Stimulated activated naive CD4-positive, alpha-beta T cell (primary cell): ENCODE measurements at regions not wholly inside any gene's neighbourhood (a gene's known extent, or its start where the extent isn't known, plus 50 kb on each side); places are given as distances from the start of the nearest gene placed in this dataset.
"Not testable (repeated sequence)": the region's sequence is repeated elsewhere in the genome, so short reads cannot be mapped to it uniquely, and the experiment has no call there.

Experiments
- DNase-seq, 6 experiments: peaks; one replicate each; lab custom pipeline; 2025; lab: John Stamatoyannopoulos, UW

GRCh38 chr12:83470749-83471148 lies 784.0 kb downstream of the TMTC2 start:
- no peak for DNase-seq

GRCh38 chr12:83468988-83469908 lies 782.5 kb downstream of the TMTC2 start:
- no peak for DNase-seq

DNA sequence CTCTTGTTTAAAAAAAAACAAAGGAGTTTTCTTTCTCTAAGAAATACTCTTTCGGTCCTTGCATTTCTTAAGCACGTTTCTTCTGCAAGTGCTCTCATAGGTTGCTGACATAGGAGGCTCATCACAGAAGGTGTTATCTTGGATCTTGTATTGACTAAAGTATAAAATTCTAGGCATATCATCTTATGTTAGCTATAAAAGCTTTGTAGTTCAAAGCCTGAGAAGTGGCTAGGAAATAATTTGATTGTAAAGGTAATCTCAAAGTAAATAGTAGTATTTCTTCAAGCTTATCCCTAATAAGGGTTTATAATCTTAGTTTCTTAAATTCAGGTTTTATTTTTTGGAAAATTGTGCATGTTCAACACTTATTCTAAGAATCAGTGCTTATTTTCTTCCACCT lies 778.9 kb downstream of the TMTC2 start:
- no peak for DNase-seq

DNA sequence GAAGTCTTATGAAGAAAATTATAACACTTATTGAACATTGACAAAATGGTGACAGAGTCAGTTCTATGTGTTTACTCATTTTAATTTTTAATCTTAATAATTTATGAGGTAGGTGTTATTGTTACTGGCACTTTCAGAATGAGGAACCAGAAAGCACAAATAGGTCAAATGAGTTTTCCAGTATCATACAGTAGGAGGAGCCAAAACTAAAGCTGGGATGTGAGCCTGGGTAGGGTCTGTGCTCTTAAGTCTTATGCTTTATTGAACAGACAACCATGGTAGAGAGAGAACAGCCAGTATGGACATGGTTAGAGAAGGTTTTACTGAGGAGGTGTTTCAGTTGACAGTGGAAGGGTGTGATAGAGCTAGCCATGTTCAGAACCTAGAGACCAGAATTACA lies 775.7 kb downstream of the TMTC2 start:
- no peak for DNase-seq

DNA sequence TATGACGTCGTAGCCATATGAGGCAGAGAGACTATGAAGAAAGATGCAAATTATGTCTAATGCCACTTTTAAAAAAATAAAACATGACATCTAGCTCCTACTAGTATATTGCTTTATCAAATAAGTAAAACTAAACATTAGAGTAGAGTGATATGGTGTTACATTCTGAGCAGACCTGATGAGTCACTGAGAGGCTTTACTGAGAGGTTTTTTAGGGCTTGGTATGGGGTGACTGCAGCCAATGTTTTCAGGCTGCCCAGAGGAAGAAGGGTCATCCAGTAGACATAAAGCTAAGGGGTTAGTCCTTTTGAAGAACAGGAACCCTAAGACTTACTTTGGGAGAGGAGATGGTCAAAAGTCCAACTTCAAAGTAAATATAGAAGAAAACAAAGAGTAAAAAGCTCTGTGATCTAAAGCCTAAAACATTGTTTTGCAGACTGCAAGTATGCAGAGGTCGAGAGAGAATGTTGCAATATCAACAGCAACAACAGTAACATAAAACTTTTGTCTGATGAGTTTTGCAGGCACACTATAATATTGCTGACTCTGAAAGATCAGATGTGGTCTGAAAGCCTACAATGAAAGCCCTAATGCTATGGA lies 774.7 kb downstream of the TMTC2 start:
- no peak for DNase-seq

GRCh38 chr12:83451189-83451588 lies 764.5 kb downstream of the TMTC2 start:
- no peak for DNase-seq

DNA sequence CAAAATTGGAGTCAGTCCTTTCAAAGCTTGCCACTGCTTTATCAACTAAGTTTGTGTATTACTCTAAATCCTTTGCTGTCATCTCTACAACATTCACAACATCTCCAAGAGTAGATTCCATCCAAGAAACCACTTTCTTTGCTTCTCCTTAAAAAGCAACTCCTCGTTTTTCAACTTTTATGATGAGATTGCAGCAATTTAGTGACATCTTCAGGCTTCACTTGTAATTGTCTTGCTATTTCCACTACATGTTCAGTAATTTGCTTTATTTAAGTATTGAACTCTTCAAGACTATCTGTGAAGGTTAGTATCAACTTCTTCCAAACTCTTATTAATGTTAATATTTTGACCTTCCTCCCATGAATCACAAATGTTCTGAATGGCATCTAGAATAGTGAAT lies 747.9 kb downstream of the TMTC2 start:
- DNase-seq, result no peak

GRCh38 chr12:83432176-83432719 lies 745.5 kb downstream of the TMTC2 start:
- DNase-seq, result no peak

DNA sequence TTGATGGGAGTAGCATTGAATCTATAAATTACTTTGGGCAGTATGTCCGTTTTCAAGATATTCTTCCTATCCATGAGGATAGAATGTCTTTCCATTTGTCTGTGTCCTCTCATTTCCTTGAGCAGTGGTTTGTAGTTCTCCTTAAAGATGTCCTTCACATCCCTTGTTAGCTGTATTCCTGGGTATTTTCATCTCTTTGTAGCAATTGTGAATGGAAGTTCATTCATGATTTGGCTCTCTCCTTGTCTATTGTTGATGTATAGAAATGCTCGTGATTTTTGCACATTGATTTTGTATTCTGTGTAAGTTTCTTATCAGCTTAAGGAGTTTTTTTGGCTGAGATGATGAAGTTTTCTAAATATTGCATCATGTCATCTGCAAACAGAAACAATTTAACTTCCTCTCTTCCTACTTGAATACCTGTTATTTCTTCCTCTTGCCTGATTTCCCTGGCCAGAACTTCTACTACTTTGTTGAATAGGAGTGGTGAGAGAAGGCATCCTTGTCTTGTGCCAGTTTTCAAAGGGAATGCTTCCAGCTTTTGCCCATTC lies 741.0 kb downstream of the TMTC2 start:
- DNase-seq, result not testable (repeated sequence)

DNA sequence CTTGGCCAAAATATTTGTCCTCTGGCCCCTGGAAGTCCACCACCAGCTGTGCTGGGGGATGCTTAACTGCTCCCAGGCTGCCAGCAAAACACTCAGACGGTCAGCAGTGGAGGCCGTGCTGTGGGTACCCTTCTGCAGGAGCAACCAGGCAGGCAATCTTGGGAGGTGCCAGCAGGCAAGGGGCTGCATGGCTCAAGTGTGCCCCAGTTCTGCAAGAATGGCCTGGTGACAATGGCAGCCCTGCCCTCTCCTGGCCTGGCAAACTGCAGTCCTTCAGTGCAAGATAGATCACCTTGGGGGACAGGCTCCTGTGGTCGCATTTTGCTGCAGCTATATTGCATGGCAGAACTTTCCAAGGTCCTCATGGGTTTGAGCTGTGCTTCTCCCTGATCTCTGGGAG lies 728.3 kb downstream of the TMTC2 start:
- no peak for DNase-seq

DNA sequence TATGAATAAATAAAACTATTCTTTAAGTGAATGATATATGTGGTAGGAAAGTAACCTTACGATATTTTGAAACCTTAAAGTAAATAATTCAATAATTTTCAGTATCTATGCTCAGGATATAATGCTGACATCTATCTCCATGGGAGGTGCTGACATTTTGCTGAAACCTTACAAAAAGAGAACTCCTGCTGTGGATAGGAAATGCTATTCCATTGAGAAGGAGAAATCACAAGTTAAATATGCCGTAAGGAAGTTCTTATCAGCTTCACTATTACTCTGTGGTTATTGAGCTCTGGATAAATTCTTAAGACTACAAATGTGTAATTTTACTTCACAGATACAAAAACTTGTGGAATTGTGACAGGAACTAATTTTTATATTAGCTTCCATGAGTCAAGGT lies 722.1 kb downstream of the TMTC2 start:
- no peak for DNase-seq

GRCh38 chr12:83408146-83408545 lies 721.4 kb downstream of the TMTC2 start:
- no peak for DNase-seq

GRCh38 chr12:83404521-83404920 lies 717.8 kb downstream of the TMTC2 start:
- DNase-seq, result no peak

DNA sequence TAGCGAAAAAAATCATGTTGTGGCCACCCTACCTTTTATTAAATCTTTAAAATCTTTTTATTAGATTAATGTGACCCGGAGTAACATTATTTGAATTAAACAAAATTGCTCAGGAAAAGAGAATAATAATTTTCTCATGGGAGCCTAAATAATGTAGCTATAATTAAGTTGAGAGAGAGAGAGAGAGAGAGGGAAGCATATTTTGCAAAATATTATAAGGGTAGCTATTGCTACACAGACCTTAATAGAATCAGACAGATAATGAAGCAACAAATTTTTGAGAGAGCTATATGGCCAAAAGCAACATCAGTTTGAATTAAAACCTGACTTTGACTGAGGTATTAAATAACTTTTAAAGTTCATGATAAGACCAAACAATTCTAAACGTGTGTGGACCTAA lies 703.5 kb downstream of the TMTC2 start:
- DNase-seq, result no peak

DNA sequence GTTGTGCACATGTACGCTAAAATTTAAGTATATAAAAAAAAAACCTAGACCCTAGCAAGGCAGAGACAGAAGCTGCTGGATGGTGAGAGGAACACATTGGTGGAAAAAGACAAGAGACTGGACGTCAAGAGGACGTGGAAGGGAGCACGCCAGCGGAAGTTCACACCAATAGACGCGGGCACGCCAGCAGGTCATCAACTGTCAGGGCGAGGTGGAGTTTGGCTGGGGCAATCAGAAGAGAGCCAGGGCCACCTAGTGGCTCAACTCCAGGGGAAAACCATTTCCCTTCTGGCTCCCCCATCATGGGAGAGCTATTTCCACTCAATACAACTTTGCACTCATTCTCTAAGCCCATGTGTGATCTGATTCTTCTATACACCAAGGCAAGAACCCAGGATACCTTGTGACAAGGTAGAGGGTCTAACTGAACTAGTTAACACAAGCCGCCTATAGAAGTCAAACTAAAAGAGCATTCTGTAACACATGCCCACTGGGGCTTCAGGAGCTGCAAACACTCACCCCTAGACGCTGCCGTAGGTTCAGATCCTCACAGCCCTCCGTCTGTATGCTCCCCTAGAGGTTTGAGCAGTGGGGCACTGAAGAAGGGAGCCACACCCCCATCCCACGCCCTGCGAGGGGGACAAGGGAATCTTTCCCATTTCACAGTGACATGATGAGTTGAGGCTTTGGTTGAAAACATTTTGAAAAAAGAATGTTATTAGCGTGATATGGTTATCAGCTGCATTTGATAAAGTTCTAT lies 702.7 kb downstream of the TMTC2 start:
- no peak for DNase-seq

DNA sequence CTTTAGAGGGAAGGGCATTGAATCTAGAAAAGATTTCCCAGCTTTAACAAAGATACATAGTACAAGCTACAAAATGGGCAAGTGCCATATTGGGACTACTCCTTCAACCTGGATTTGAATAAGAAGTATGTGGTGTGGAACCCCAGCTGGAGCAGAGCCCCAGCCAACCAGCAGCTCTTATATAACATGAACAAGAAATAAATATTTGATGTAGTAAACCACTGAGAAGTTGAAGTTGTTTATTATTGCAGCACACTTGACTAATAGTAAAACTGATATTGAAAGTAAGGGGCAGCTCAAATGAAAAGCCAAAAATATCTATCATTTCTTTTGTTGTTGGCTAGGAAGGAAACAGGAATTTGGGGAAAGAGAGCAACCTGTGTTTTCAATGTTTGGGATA lies 701.8 kb downstream of the TMTC2 start:
- DNase-seq, result no peak

GRCh38 chr12:83386527-83387264 lies 700.0 kb downstream of the TMTC2 start:
- no peak for DNase-seq

DNA sequence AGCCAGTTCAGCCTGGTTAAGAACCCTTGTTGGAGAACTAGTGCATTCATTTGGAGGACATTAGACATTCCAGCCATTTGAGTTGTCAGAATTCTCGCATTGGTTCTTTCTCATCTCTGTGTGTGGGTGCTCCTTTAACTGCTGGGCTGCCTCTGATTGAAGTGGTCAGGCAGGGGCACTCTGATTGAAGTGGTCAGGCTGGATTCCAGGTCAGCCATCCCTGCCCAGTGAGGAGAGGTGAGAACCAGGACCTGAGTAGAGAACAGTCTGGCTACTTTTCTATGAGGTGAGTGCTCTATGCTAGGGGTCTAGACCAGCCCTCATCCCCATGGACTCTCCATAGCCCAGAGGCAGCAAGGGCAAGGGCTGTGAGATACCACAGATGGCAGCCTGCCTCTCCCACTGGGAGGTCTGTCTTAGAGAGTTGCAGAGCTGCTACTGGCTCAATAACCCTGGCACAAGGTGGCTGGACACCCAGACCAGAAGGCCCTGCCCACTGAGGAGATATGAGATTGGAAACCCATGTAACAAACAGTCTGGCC lies 691.6 kb downstream of the TMTC2 start:
- no peak for DNase-seq

DNA sequence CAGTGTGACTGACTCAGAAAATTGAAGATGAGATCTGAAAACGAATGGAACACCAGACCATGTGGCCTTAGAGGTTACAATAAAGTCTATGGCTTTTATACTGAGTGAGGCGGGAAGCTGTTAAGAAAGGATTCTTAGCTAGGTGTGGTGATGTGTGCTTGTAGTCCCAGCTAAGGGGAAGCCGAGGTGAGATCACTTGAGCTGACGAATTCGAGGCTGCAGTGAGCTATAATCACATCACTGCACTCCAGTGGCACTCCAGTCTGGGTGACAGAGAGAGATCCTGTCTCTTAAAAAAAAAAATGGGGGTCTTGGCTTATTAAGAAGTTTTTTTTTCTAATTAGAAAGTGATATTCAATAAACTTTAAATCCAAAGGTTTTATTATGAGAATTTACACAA lies 678.6 kb downstream of the TMTC2 start:
- DNase-seq, result no peak

DNA sequence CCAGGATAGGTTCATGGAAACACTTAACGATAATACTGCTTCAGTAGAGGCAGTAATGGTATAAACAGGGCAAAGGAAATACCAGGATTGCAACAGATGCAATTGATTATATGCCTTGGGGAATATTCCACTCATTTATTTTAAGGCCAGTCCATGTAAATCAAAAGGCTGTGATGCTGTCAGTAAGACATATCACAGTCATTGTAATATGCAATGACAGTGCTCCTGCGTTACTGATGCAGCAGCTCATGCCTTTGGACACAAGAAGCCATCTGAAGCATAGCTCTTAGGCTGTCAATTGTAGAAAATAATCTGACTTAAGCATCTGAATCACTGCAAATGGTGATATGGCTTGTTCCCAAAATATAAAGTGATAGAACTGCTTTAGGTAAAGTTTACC lies 674.8 kb downstream of the TMTC2 start:
- DNase-seq, result no peak

DNA sequence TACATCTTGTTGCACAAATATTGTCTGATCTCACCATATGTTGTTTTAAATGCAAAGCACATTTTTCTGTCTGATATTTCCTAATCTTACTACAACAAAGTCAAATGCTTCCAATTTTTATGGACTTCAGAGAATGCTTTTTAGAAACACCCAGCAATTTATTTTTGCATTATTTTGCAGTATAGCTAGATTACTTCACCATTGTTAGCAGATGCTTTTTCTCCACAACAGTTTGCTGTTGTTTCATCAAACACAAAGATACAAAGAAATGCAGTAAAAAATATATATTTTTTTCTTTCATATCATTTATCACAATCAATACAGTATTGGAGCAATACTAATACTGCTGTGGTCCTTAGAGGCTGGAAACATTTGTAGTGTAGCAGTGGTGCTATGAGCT lies 674.4 kb downstream of the TMTC2 start:
- DNase-seq, result no peak
